ENCODE measurements at regions not wholly inside any gene's neighbourhood (a gene's known extent, or its start where the extent isn't known, plus 50 kb on each side); places are given as distances from the start of the nearest gene placed in this dataset.

- no peak for TF ChIP-seq ZNF501 (tag by site-specific recombination; IDR thresholded peaks at IDR 0.05)
- TF ChIP-seq CTCF (tag by site-specific recombination; IDR thresholded peaks at IDR 0.05) = no peak
- TF ChIP-seq ZSCAN30 (tag by site-specific recombination; IDR thresholded peaks at IDR 0.05) = no peak
- no peak for TF ChIP-seq ZNF707 (tag by site-specific recombination; IDR thresholded peaks at IDR 0.05)
- TF ChIP-seq ZNF585B (tag by site-specific recombination; IDR thresholded peaks at IDR 0.05) = no peak
- TF ChIP-seq ZNF157 (tag by site-specific recombination; IDR thresholded peaks at IDR 0.05) = no peak
- TF ChIP-seq, protein P1, sequence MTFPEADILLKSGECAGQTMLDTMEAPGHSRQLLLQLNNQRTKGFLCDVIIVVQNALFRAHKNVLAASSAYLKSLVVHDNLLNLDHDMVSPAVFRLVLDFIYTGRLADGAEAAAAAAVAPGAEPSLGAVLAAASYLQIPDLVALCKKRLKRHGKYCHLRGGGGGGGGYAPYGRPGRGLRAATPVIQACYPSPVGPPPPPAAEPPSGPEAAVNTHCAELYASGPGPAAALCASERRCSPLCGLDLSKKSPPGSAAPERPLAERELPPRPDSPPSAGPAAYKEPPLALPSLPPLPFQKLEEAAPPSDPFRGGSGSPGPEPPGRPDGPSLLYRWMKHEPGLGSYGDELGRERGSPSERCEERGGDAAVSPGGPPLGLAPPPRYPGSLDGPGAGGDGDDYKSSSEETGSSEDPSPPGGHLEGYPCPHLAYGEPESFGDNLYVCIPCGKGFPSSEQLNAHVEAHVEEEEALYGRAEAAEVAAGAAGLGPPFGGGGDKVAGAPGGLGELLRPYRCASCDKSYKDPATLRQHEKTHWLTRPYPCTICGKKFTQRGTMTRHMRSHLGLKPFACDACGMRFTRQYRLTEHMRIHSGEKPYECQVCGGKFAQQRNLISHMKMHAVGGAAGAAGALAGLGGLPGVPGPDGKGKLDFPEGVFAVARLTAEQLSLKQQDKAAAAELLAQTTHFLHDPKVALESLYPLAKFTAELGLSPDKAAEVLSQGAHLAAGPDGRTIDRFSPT (tag by site-specific recombination; IDR thresholded peaks at IDR 0.05) = no peak
- no peak for TF ChIP-seq ZNF664 (tag by site-specific recombination; IDR thresholded peaks at IDR 0.05)
- TF ChIP-seq, protein P2, sequence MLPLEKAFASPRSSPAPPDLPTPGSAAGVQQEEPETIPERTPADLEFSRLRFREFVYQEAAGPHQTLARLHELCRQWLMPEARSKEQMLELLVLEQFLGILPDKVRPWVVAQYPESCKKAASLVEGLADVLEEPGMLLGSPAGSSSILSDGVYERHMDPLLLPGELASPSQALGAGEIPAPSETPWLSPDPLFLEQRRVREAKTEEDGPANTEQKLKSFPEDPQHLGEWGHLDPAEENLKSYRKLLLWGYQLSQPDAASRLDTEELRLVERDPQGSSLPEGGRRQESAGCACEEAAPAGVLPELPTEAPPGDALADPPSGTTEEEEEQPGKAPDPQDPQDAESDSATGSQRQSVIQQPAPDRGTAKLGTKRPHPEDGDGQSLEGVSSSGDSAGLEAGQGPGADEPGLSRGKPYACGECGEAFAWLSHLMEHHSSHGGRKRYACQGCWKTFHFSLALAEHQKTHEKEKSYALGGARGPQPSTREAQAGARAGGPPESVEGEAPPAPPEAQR (tag by site-specific recombination; IDR thresholded peaks at IDR 0.05) = no peak
- no peak for TF ChIP-seq ZNF654 (tag by site-specific recombination; IDR thresholded peaks at IDR 0.05; ENCODE audit: low read depth)
- no peak for TF ChIP-seq ATF2 (tag by site-specific recombination; IDR thresholded peaks at IDR 0.05; ENCODE audit: low read depth)
- no peak for TF ChIP-seq ZBTB20 (tag by site-specific recombination; IDR thresholded peaks at IDR 0.05)
- TF ChIP-seq RBAK (tag by site-specific recombination; IDR thresholded peaks at IDR 0.05) = no peak
- no peak for TF ChIP-seq ZNF571 (tag by site-specific recombination; IDR thresholded peaks at IDR 0.05)
Measured at GRCh38 chr5:96262105-96262504, 170.9 kb downstream of the PCSK1 start.
